ENCODE measurements at regions not wholly inside any gene's neighbourhood (a gene's known extent, or its start where the extent isn't known, plus 50 kb on each side); places are given as distances from the start of the nearest gene placed in this dataset.

DNA sequence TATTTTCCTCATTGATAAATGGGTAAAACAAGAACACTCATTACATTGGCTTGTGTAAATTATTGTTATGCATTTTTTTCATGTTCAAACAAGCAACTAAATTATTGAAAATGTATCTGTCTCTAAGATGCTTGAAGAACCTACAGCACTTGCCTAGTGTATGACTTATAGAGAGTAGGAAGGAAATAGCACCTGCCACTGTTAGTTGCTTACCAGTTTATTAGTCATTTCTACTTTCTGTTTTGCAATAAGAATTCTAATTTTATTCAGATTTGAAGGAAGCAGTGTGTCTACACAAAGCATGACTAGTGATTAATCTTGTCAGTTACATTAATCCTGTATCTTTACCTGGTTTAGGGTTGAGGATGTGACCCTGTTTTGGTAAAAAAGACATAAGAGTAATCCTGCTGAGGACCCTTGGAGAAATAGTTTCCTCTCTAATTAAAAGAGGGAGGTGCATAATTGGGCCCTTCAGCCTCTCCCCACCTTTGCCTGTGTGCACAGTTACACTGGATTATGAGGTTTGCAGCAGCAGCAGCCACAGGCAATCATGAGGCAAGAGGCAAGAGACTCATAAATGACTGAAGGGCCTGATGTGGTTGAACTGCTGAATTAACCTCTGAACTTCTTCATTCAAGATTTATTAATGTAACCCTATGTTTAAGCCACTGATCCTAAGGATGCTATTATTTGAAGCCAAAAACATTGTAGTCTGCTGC lies 1202.1 kb downstream of the ADGRL3 start:
- no peaks in the 10 kb centered on the region for H3K27me3 Mint-ChIP-seq
- peaks cover 0 to 5% of the 10 kb centered on the region in 2 donors for H3K4me1 Mint-ChIP-seq (ENCODE audit: low read depth in 2 of 2)

GRCh38 chr4:62399242-62399641 lies 1199.1 kb downstream of the ADGRL3 start:
- peak; percentile 51 to 65 for ATAC-seq
- Mint-ChIP-seq H3K27ac (no peak overlapping the region), H3K4me1 (ENCODE audit: low read depth in 2 of 2) (peaks cover 0 to 5% of the 10 kb centered on the region in 2 donors), H3K4me3 (peak overlapping the region; percentile 48), H3K9me3 (peaks cover 6% of the 10 kb centered on the region), H3K27me3 (no peaks in the 10 kb centered on the region), H3K36me3 (peaks cover 6% of the 10 kb centered on the region)
- no peak for DNase-seq (ENCODE audit: low spot score)

More for the DNA sequence above, 1202.1 kb downstream of the ADGRL3 start:
- Mint-ChIP-seq H3K9me3 (peaks cover 14% of the 10 kb centered on the region), H3K4me3 (peak overlapping the region; percentile 42), H3K27ac (peak overlapping the region in 1 of 2 donors; percentile 41), H3K36me3 (peaks cover 6% of the 10 kb centered on the region)
- ATAC-seq (peak; percentile 48 to 68), DNase-seq (ENCODE audit: low spot score) (no peak)

DNA sequence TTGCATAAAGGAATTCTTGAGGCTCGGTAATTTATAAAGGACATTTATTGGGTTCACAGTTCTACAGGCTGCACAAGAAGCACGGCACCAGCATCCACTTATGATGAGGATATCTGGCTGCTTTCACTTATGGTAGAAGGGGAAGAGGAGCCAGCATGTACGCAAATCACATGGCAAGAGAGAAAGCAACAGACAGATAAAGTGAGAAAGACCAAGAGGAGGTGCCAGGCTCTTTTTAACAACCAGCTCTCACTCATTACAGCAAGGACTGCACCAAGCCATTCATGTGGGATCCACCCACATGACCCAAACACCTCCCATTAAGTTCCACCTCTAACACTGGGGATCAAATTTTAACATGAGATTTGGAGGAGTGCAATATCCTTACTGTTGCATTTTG lies 1198.2 kb downstream of the ADGRL3 start:
- H3K4me3 Mint-ChIP-seq: no peak overlapping the region
- no peak for DNase-seq (ENCODE audit: low spot score)
- peaks cover 6% of the 10 kb centered on the region for H3K36me3 Mint-ChIP-seq
- H3K9me3 Mint-ChIP-seq: peaks cover 6% of the 10 kb centered on the region
- ATAC-seq: no peak
- no peak overlapping the region for H3K27ac Mint-ChIP-seq
- H3K4me1 Mint-ChIP-seq (ENCODE audit: low read depth in 2 of 2): peaks cover 0 to 5% of the 10 kb centered on the region in 2 donors
- no peaks in the 10 kb centered on the region for H3K27me3 Mint-ChIP-seq

- ATAC-seq: no peak
- Mint-ChIP-seq H3K4me1 (ENCODE audit: low read depth in 2 of 2) (peaks cover 0 to 5% of the 10 kb centered on the region in 2 donors), H3K4me3 (no peak overlapping the region), H3K36me3 (peaks cover 6% of the 10 kb centered on the region), H3K27me3 (no peaks in the 10 kb centered on the region), H3K9me3 (peaks cover 10% of the 10 kb centered on the region), H3K27ac (no peak overlapping the region)
- no peak for DNase-seq (ENCODE audit: low spot score)
Observed at GRCh38 chr4:62394766-62395165, 1194.6 kb downstream of the ADGRL3 start.

- no peak for ATAC-seq
- Mint-ChIP-seq H3K4me1 (ENCODE audit: low read depth in 2 of 2) (no peaks in the 10 kb centered on the region), H3K36me3 (no peaks in the 10 kb centered on the region), H3K9me3 (peaks cover 22% of the 10 kb centered on the region), H3K27me3 (no peaks in the 10 kb centered on the region), H3K4me3 (no peak overlapping the region), H3K27ac (no peak overlapping the region)
- DNase-seq (ENCODE audit: low spot score): no peak
Observed at GRCh38 chr4:62387808-62388207, 1187.7 kb downstream of the ADGRL3 start.

DNA sequence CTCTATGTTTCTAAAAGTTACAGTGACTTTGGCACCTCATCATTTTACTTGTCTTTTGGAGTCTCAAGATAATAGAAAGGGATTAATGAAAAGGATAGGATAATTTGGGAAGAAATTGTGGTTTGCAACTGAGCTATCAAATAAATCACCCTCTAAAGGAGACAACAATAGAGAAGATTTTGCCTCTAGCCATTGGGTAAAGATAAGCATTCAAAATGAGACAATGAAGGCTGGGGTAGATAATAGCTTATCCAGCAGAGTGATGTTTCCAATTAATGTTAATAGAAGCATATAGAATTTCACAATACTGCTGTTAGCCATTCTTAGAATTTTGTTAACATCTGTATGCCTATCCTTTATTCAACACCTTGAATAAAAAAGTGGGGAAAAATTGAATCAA lies 1177.6 kb downstream of the ADGRL3 start:
- Mint-ChIP-seq H3K4me1 (ENCODE audit: low read depth in 2 of 2) (no peaks in the 10 kb centered on the region), H3K4me3 (no peak overlapping the region), H3K9me3 (peaks cover 17% of the 10 kb centered on the region), H3K27ac (no peak overlapping the region), H3K27me3 (no peaks in the 10 kb centered on the region), H3K36me3 (peaks cover 4% of the 10 kb centered on the region)
- DNase-seq (ENCODE audit: low spot score) (no peak), ATAC-seq (no peak)

GRCh38 chr4:62377245-62377644 lies 1177.1 kb downstream of the ADGRL3 start:
- DNase-seq (ENCODE audit: low spot score) (no peak), ATAC-seq (no peak)
- no peaks in the 10 kb centered on the region for H3K4me1 Mint-ChIP-seq (ENCODE audit: low read depth in 2 of 2)
- peaks cover 17% of the 10 kb centered on the region for H3K9me3 Mint-ChIP-seq
- H3K36me3 Mint-ChIP-seq: peaks cover 4% of the 10 kb centered on the region
- no peak overlapping the region for H3K4me3 Mint-ChIP-seq
- H3K27ac Mint-ChIP-seq: no peak overlapping the region
- H3K27me3 Mint-ChIP-seq: no peaks in the 10 kb centered on the region

DNA sequence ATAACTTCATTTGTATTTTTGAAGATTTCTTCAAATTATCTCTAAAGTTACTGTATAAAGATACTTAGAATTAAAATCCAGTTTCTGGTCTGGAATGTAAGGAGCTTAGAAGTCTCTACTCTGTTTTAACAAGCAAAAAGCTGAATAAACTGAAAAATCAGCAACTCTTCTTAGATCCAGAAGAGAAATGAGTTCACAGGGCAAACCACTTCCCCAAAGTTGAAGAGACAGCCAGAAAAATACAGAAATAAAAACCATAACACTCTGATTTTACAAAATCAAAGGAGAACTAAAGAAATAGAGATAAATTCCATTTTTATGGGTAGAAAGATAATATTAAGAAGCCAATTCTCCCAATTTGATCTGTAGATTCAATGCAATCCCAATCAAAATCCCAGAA lies 1166.8 kb downstream of the ADGRL3 start:
- no peaks in the 10 kb centered on the region for H3K27me3 Mint-ChIP-seq
- peaks cover 30% of the 10 kb centered on the region for H3K9me3 Mint-ChIP-seq

DNA sequence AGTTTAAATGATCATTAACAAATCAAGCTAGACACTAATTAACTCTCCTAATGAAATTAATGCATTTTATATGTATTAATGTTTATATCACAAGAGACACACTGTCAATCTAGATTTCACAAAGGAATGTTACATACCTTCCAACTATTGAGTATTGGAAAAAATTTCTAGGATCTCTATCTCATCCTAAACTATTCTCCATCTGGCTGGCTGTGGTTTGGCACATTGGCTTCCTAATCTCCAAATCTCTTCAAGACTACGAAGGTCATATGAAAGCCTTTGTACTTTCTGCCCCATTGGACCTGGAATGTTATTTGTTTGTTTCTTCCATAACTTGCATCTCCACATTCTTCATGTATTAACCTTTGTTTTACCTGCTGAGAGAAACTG lies 1160.0 kb downstream of the ADGRL3 start:
- DNase-seq (ENCODE audit: low spot score): no peak
- H3K4me1 Mint-ChIP-seq (ENCODE audit: low read depth in 2 of 2): no peaks in the 10 kb centered on the region
- ATAC-seq: no peak
- H3K36me3 Mint-ChIP-seq: no peaks in the 10 kb centered on the region
- no peak overlapping the region for H3K4me3 Mint-ChIP-seq
- peaks cover 5% of the 10 kb centered on the region for H3K9me3 Mint-ChIP-seq
- H3K27ac Mint-ChIP-seq: no peak overlapping the region
- H3K27me3 Mint-ChIP-seq: no peaks in the 10 kb centered on the region

More for the DNA sequence above, 1166.8 kb downstream of the ADGRL3 start:
- ATAC-seq: no peak
- DNase-seq (ENCODE audit: low spot score): no peak
- peaks cover 7% of the 10 kb centered on the region for H3K36me3 Mint-ChIP-seq
- H3K4me1 Mint-ChIP-seq (ENCODE audit: low read depth in 2 of 2): no peaks in the 10 kb centered on the region
- H3K27ac Mint-ChIP-seq: no peak overlapping the region
- H3K4me3 Mint-ChIP-seq: no peak overlapping the region

DNA sequence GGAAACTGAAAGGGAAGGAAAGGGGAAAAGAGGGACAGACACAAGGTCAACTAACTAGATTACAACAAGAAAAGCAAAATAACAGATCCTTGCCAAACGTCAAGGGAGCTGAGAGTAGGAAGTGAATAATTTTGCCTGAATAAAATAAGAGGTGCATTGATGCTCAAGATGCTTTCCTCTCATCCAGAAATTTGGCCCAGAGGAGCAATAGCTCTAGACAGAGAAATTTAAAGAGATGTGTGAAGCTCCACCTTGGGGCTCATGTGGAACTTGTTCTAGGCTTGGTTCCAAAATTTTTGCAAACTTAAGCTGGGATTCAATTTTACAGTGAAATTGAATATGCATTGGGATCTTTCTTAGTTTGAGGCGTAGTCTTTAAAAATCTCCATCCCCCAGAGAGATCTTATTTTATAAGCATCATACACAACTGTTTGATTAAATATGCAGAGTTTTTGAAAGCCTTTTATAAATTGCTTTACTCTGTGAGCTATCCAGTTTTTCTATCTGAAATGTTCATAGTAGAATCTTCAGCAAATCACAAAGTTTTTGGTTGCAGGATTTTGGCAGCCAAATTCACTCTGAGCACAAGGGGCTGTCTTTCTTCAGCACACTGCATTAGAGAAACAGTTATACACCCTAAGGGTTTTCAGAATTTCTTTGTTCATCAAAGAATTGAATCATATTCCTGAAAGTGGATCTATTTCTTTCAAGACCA lies 1159.5 kb downstream of the ADGRL3 start:
- H3K4me3 Mint-ChIP-seq: no peak overlapping the region
- no peak for DNase-seq (ENCODE audit: low spot score)
- no peaks in the 10 kb centered on the region for H3K4me1 Mint-ChIP-seq (ENCODE audit: low read depth in 2 of 2)
- no peaks in the 10 kb centered on the region for H3K36me3 Mint-ChIP-seq
- no peaks in the 10 kb centered on the region for H3K27me3 Mint-ChIP-seq
- no peak for ATAC-seq
- peaks cover 2% of the 10 kb centered on the region for H3K9me3 Mint-ChIP-seq
- H3K27ac Mint-ChIP-seq: no peak overlapping the region

GRCh38 chr4:62344915-62345314 lies 1144.8 kb downstream of the ADGRL3 start:
- H3K36me3 Mint-ChIP-seq: peaks cover 17% of the 10 kb centered on the region
- no peak for DNase-seq (ENCODE audit: low spot score)
- H3K27me3 Mint-ChIP-seq: no peaks in the 10 kb centered on the region
- no peaks in the 10 kb centered on the region for H3K4me1 Mint-ChIP-seq (ENCODE audit: low read depth in 2 of 2)
- H3K27ac Mint-ChIP-seq: no peak overlapping the region
- no peak overlapping the region for H3K4me3 Mint-ChIP-seq
- H3K9me3 Mint-ChIP-seq: peaks cover 17% of the 10 kb centered on the region
- ATAC-seq: no peak

DNA sequence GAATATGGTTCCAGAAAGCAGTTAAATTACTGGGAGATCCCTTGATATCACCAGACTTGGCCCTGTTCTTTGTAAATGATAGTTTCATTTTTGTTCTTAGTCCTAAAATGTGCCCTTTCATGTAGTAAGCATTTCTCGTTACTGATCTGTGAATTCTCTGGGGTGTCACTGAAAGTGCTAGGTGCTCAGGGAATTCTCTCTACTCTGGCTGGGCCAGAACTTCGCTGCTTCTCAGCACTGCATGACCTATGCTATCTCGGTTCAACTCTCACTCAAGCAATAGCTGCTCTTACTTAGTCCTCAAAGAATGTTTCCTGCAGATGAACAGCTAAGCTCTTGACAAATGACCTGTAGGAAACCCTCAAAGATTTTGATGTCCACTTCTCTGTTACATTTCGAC lies 1144.3 kb downstream of the ADGRL3 start:
- H3K9me3 Mint-ChIP-seq: peaks cover 19% of the 10 kb centered on the region
- no peak overlapping the region for H3K4me3 Mint-ChIP-seq
- ATAC-seq: no peak
- no peaks in the 10 kb centered on the region for H3K4me1 Mint-ChIP-seq (ENCODE audit: low read depth in 2 of 2)
- no peak overlapping the region for H3K27ac Mint-ChIP-seq
- no peak for DNase-seq (ENCODE audit: low spot score)
- no peaks in the 10 kb centered on the region for H3K27me3 Mint-ChIP-seq
- peaks cover 17% of the 10 kb centered on the region for H3K36me3 Mint-ChIP-seq

DNA sequence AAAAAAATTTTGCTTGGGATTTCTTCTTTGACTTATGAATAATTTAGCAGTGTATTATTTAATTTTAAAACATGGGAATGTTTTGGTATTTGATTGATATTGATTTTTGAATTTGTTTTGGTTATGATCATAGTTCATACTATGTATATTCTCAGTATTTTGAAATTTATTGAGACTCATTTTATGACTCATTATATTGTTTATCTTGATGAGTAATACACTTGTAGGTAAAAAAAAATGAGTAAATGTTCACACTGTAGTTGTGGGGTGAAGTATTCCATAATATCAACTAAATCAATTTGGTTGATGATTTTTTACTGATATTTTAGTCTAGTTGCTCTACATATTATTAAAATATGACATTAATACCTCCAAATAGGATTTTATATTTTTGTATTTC lies 1142.2 kb downstream of the ADGRL3 start:
- no peaks in the 10 kb centered on the region for H3K27me3 Mint-ChIP-seq
- ATAC-seq (no peak), DNase-seq (ENCODE audit: low spot score) (no peak)
- H3K9me3 Mint-ChIP-seq: peaks cover 25% of the 10 kb centered on the region
- peaks cover 22% of the 10 kb centered on the region for H3K36me3 Mint-ChIP-seq
- no peak overlapping the region for H3K4me3 Mint-ChIP-seq
- no peak overlapping the region for H3K27ac Mint-ChIP-seq
- H3K4me1 Mint-ChIP-seq (ENCODE audit: low read depth in 2 of 2): no peaks in the 10 kb centered on the region

DNA sequence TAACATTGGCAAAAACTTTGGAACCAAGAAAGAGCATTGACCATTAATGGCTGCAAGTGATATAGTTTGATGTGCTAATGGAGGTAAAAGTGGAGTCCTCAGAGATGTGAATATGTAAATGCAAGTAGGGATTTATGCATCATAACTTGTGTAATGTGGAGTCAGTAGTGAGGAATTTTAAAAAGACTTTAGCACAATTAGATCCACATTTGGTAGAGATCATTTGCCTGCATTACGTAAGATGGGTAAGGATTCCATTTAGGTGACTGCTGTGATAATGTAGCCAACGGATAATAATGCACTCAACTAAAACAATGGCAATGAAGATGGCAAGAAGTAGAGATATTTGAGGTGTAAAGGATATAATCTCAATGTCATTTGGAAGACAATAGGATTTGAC lies 1128.4 kb downstream of the ADGRL3 start:
- Mint-ChIP-seq H3K4me1 (ENCODE audit: low read depth in 2 of 2) (no peaks in the 10 kb centered on the region), H3K36me3 (peaks cover 3% of the 10 kb centered on the region), H3K27me3 (no peaks in the 10 kb centered on the region), H3K27ac (no peak overlapping the region), H3K9me3 (peaks cover 18% of the 10 kb centered on the region), H3K4me3 (no peak overlapping the region)
- no peak for ATAC-seq
- DNase-seq (ENCODE audit: low spot score): no peak
